ENCODE measurements at regions not wholly inside any gene's neighbourhood (a gene's known extent, or its start where the extent isn't known, plus 50 kb on each side); places are given as distances from the start of the nearest gene placed in this dataset.

GRCh38 chr13:85597790-85598500 lies 201.3 kb downstream of the SLITRK6 start:
- TF ChIP-seq CTCF (conservative IDR thresholded peaks at IDR 0.05 in 1 of 2, IDR thresholded peaks at IDR 0.05 in 1 of 2; ENCODE audit: low read depth in 1 of 2, low read length in 2 of 2): no peak
- no peak for TF ChIP-seq EZH2 (IDR thresholded peaks at IDR 0.05; ENCODE audit: low read length, missing control alignments)
